Activated CD8-positive, alpha-beta T cell treated with anti-CD3 and anti-CD28 coated beads for 36 hours (primary cell): ENCODE measurements at regions not wholly inside any gene's neighbourhood (a gene's known extent, or its start where the extent isn't known, plus 50 kb on each side); places are given as distances from the start of the nearest gene placed in this dataset.

ENCODE experiments used
- ATAC-seq: fragments of 200-7000 bp; cut with Tn5 transposase; one replicate; pipeline ENCODE4 v1.10.0; 2021; ENCODE audit warnings: mild to moderate bottlenecking, moderate library complexity
- CTCF ChIA-PET: fragments of 350-600 bp; sonication (Branson Sonifier 250); formaldehyde crosslinking; loops from one replicate; lab custom pipeline; 2021; ENCODE audit warnings: antibody characterized with exemption; lab: Charles Lee
- POLR2A ChIA-PET: fragments of 350-600 bp; sonication (Branson Sonifier 250); formaldehyde crosslinking; loops from one replicate; lab custom pipeline; 2021; ENCODE audit warnings: antibody characterized with exemption; lab: Charles Lee
- DNase-seq: peaks from one replicate; pipeline ENCODE4 v3.0.0-alpha.2; 2020
- H3K27ac Mint-ChIP-seq: one replicate; pipeline ENCODE4 v1.8.0; 2021; ENCODE audit warnings: mild to moderate bottlenecking, mixed read lengths
- H3K27me3 Mint-ChIP-seq: one replicate; pipeline ENCODE4 v1.8.0; 2021; ENCODE audit warnings: mixed read lengths
- H3K36me3 Mint-ChIP-seq: one replicate; pipeline ENCODE4 v1.8.0; 2021; ENCODE audit warnings: low read depth, mixed read lengths
- H3K4me1 Mint-ChIP-seq: one replicate; pipeline ENCODE4 v1.8.0; 2021; ENCODE audit warnings: low read depth, mixed read lengths
- H3K4me3 Mint-ChIP-seq: one replicate; pipeline ENCODE4 v1.8.0; 2021; ENCODE audit warnings: mild to moderate bottlenecking, moderate library complexity, mixed read lengths
- H3K9me3 Mint-ChIP-seq: one replicate; pipeline ENCODE4 v1.8.0; 2021; ENCODE audit warnings: mixed read lengths
- CTCF ChIP-seq: fragments of 200-600 bp; IDR thresholded peaks from one replicate; pipeline ENCODE4 v1.8.0; 2022; ENCODE audit warnings: antibody characterized with exemption, mild to moderate bottlenecking
- intact Hi-C: fragments of 100-400 bp; cut with micrococcal nuclease; formaldehyde crosslinking; loops from one replicate; pipeline ENCODE4 v1.10.0; 2022

- DNase-seq (no peak), ATAC-seq (no peak)
- ChIA-PET CTCF (no interaction called here), POLR2A (no interaction called here)
- H3K4me3 Mint-ChIP-seq: no peak overlapping the region
- no peaks in the 10 kb centered on the region for H3K9me3 Mint-ChIP-seq
- no peaks in the 10 kb centered on the region for H3K36me3 Mint-ChIP-seq
- H3K27ac Mint-ChIP-seq: no peak overlapping the region
- intact Hi-C loops: no loop called here
- no peak for TF ChIP-seq CTCF
- peaks cover 7% of the 10 kb centered on the region for H3K27me3 Mint-ChIP-seq
- peaks cover 6% of the 10 kb centered on the region for H3K4me1 Mint-ChIP-seq
These were observed 349.3 kb upstream of the SALL3 start for GRCh38 chr18:78630356-78630755.

GRCh38 chr18:78630981-78631510 is 348.6 kb upstream of the SALL3 start:
- Mint-ChIP-seq H3K4me3 (no peak overlapping the region), H3K36me3 (no peaks in the 10 kb centered on the region), H3K27ac (no peak overlapping the region), H3K27me3 (peaks cover 3% of the 10 kb centered on the region), H3K4me1 (peaks cover 9% of the 10 kb centered on the region), H3K9me3 (peaks cover 4% of the 10 kb centered on the region)
- no peak for DNase-seq
- TF ChIP-seq CTCF: no peak
- no peak for ATAC-seq
- intact Hi-C loops: no loop called here
- CTCF ChIA-PET: no interaction called here
- POLR2A ChIA-PET: no interaction called here

GRCh38 chr18:78632111-78632541 is 347.5 kb upstream of the SALL3 start:
- intact Hi-C loops: no loop called here
- TF ChIP-seq CTCF: no peak
- CTCF ChIA-PET: no interaction called here
- no peak overlapping the region for H3K27ac Mint-ChIP-seq
- no peaks in the 10 kb centered on the region for H3K36me3 Mint-ChIP-seq
- DNase-seq: peak; percentile 21
- peaks cover 10% of the 10 kb centered on the region for H3K4me1 Mint-ChIP-seq
- POLR2A ChIA-PET: no interaction called here
- peak; percentile 51 for ATAC-seq
- peaks cover 11% of the 10 kb centered on the region for H3K9me3 Mint-ChIP-seq
- H3K4me3 Mint-ChIP-seq: no peak overlapping the region
- no peaks in the 10 kb centered on the region for H3K27me3 Mint-ChIP-seq

- Mint-ChIP-seq H3K4me3 (no peak overlapping the region), H3K27me3 (no peaks in the 10 kb centered on the region), H3K4me1 (peaks cover 10% of the 10 kb centered on the region), H3K27ac (peak overlapping the region; percentile 31), H3K36me3 (no peaks in the 10 kb centered on the region), H3K9me3 (peaks cover 11% of the 10 kb centered on the region)
- ChIA-PET CTCF (no interaction called here), POLR2A (no interaction called here)
- intact Hi-C loops: no loop called here
- no peak for DNase-seq
- no peak for TF ChIP-seq CTCF
- no peak for ATAC-seq
These were observed 345.4 kb upstream of the SALL3 start for GRCh38 chr18:78634061-78634696.

GRCh38 chr18:78635093-78635800 is 344.4 kb upstream of the SALL3 start:
- no peak for TF ChIP-seq CTCF
- Mint-ChIP-seq H3K9me3 (peaks cover 11% of the 10 kb centered on the region), H3K27ac (no peak overlapping the region), H3K4me3 (no peak overlapping the region), H3K36me3 (no peaks in the 10 kb centered on the region), H3K4me1 (peaks cover 10% of the 10 kb centered on the region), H3K27me3 (no peaks in the 10 kb centered on the region)
- ATAC-seq: no peak
- ChIA-PET CTCF (no interaction called here), POLR2A (no interaction called here)
- intact Hi-C loops: no loop called here
- no peak for DNase-seq
